ENCODE measurements at regions not wholly inside any gene's neighbourhood (a gene's known extent, or its start where the extent isn't known, plus 50 kb on each side); places are given as distances from the start of the nearest gene placed in this dataset.
"Not testable (repeated sequence)": the region's sequence is repeated elsewhere in the genome, so short reads cannot be mapped to it uniquely, and the experiment has no call there.

DNA sequence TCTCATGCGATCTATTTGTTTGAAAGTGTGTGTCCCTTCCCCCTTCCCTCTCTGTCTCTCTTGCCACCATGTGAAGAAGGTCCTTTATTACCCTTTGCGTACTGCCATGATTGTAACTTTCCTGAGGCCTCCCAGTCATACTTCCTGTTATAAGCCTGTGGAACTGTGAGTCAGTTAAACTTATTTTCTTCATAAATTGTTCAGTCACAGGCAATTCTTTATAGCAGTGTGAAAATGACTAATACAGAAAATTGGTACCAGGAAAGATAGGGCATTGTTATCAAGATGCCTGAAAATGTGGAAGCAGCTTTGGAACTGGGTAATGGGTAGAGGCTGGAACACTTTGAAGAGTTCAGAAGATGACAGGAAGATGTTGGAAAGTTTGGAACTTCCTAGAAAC is 743.7 kb upstream of the NECTIN3 start:
- no peak for DNase-seq (ENCODE audit: low read depth)

DNA sequence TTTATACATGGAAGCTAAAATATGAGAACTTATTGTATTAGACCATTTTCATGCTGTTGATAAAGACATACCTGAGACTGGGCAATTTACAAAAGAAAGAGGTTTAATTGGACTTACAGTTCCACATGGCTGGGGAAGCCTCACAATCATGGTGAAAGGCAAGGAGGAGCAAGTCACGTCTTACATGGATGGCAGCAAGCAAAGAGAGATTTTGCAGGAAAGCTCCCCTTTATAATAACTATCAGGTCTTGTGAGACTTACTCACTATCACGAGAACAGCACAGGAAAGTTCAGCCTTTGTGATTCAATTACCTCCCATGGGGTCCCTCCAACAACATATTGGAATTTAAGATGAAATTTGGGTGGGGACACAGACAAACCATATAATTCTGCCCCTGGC is 740.1 kb upstream of the NECTIN3 start:
- DNase-seq (ENCODE audit: low read depth), result not testable (repeated sequence)

DNA sequence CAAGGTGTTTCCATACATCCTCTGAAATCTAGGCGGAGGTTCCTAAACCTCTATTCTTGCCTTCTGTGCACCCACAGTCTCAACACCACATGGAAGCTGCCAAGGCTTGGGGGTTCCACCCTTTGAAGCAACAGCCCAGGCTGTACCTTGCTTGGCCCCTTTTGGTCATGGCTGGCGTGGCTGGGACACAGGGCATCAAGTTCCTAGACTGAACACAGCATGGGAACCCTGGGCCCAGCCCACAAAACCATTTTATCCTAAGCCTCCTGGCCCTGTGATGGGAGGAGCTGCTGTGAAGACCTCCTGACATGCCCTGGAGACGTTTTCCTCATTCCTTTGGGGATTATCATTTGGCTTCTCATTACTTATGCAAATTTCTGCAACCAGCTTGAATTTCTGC is 739.0 kb upstream of the NECTIN3 start:
- no peak for DNase-seq (ENCODE audit: low read depth)

DNA sequence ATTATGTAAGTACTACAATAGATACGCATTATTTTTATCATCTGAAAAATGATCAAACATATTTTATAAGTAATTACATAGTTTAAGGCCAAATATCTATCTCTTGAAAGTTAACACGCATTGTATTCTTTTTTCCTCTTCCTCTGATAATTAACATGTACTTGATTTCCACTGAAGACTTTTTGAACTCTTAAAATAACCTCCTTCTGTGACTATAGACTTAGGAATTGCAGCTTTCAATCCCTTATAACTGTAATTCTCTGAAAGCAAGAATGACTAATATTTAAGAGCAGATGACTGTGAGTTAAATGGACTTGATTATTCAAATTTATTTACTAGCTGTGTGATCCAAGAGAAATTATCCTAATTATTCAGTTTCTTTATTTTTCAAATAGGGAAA is 730.6 kb upstream of the NECTIN3 start:
- DNase-seq (ENCODE audit: low read depth), result no peak

DNA sequence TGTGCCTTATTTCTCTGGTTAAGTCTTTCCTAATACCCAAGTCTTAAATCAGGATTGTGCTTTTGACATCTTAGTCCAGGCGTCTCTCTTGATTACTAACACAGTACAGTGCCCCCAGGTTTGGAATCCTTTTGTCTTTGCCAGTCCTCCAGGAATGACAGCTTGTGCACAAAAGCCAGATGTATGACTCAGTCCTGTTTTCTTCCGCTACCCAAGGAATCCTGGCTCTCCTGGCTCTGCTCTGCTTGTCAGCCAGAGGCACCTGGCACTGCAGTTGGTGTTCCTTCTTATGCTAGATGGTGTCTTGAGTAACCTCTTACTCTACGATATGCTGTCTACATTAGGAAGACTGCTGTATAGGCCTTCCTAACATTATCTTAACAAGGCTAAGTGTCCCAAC is 728.2 kb upstream of the NECTIN3 start:
- DNase-seq (ENCODE audit: low read depth), result no peak

DNA sequence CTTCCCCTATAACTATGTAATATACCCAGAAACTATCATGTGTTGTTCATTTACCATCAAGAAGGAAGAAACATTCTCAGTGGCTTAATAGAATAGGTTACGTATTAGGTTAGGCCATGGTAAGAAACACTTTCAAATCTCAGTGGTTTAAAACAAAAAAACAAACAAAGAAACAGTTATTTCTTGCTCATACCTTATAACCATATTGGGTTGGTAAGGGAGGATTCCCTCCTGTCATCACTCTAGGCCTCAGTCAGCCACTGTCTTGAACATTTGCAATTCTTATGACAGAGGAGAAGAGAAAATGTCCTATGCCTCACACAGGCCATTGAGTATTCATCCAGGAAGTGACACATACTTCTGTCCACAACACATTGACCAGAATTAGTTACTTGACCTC is 727.7 kb upstream of the NECTIN3 start:
- DNase-seq (ENCODE audit: low read depth), result no peak

DNA sequence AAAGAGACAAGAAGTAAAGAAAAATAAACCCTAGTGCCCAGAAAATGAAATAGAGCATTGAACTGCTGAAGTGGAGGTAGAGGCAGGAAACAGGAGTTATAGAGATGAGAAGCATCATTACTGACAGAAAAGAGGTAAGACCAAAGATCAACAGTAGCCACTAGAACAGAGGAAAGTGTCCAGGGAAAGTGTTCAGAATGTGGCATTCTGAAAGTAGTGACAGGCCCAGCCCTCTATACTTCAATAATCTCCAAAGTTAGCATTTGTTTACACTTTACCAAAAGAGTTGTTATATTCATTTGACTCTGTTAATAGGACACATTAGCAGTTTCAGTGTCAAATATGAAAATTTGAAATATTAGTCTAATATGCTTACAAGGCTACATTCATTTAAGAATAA is 727.1 kb upstream of the NECTIN3 start:
- DNase-seq (ENCODE audit: low read depth), result no peak

DNA sequence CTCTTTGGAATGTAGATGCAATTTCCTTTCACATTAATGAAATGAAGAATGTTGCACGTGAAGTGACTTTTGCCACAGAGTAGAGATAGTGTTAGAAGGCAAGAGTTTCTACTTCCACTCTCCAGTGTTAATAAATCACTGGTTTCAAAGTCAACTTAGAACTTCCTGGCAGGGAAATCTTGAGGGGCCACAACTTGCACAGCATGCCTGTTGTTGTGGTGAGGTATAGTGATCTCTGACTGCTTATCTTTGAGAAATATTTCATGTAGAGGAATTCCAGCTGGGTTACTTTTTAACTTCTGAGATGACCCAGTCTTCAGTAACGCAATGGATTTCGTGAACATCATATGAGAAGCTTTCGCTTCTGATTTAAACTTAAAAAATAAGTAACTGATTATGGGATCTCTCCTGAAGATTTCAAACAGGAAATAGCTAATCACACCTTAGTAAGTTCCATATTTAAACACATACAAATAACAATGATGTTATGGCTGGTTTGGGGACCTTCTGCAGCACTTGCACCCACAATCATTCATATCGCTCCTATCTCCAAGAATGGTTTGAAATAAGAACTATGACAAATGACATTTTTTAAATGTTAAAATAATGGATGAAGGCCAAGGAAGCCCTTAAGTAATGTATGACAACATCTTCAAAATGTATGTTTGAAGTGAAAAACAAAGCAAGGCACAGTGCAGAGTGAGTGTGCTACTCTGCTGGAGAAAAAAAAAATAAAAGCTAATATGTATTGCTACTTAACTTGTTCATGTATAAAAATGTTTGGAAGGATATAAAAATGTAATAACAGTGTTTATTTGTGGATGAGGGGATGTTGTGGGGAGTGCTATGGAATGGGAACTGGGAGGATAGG is 726.5 kb upstream of the NECTIN3 start:
- no peak for DNase-seq (ENCODE audit: low read depth)

DNA sequence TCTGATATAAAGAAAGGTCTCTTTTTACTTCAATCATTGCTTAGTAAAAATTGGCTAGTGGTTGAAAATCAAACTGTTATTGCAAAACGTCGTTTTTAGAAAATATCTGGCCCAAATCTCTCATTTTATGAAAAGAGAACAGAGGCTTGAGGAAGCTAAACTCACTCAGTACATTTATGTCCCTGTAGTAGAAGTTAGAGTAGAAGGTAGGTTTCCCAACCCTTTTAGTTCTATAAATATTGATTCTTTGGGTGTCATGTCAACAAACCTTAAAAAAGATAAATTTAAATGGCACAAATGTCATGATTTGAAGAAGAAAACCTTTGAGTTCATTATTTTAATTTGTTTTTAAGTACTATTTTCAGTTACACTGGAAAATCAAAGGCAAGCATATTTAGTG is 722.3 kb upstream of the NECTIN3 start:
- DNase-seq (ENCODE audit: low read depth), result no peak

DNA sequence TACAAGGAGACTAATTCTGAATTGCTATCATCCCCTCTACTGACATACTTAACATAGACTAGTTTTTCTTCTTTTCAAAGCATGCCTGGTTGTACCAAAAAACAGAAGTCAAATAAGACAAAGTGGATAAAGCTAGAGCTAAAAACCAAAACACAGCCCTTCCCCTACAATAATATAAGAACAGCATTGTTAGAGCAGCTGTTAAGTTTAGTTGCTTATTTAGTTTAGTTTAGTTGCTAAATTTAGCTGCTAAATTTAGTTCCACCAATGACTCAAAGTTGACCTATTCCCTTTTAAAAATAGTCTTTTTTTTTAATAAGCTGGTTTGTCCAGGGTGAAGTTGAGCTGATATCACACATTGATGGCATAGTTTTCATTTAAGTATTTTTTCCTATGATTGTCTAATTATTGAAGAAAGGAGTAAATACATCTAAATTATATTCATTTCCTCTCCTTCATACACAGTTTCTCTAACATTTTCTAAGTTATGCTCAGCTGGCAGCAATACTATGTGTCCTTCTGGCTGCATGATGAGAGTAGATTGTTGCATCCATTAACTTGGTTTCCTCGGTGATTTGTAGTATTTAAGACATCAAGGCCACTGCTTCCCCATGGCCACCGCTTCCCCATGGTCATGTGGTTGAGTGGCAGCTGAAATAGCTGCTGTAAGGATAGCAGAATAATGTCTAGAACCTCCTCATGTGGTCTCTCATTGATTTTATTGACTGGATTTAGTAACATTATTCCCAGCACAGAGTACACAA is 718.6 kb upstream of the NECTIN3 start:
- no peak for DNase-seq (ENCODE audit: low read depth)

DNA sequence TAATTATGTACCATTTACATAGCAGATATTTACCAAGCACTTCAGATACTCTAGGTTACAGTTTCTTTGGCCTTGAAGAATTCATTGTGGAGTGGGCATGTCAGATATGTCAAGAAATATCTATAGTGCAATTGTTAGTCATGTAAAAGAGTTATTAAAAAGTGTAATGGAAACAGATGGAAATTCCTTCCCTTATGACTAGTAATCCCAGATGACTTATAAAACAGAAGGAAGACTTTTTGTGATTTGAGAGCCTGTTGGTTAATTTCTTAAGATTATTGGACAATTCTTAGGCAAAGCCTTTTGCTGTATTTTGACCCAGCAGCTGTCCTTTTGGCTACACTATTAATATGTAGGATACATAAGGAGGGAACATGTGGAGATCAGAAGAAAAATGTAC is 708.9 kb upstream of the NECTIN3 start:
- DNase-seq (ENCODE audit: low read depth), result no peak

DNA sequence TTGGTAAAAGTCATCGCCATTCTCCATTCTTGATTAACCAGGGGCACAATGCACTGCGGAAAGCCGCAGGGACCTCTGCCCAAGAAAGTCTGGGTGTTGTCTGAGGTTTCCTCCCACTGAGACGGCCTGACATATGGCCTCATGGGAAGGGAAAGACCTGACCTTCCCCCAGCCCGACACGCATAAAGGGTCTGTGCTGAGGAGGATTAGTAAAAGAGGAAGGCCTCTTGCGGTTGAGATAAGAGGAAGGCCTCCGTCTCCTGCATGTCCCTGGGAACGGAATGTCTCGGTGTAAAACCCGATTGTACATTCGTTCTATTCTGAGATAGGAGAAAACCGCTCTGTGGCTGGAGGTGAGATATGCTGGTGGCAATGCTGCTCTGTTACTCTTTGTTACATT is 704.3 kb upstream of the NECTIN3 start:
- not testable (repeated sequence) for DNase-seq (ENCODE audit: low read depth)

DNA sequence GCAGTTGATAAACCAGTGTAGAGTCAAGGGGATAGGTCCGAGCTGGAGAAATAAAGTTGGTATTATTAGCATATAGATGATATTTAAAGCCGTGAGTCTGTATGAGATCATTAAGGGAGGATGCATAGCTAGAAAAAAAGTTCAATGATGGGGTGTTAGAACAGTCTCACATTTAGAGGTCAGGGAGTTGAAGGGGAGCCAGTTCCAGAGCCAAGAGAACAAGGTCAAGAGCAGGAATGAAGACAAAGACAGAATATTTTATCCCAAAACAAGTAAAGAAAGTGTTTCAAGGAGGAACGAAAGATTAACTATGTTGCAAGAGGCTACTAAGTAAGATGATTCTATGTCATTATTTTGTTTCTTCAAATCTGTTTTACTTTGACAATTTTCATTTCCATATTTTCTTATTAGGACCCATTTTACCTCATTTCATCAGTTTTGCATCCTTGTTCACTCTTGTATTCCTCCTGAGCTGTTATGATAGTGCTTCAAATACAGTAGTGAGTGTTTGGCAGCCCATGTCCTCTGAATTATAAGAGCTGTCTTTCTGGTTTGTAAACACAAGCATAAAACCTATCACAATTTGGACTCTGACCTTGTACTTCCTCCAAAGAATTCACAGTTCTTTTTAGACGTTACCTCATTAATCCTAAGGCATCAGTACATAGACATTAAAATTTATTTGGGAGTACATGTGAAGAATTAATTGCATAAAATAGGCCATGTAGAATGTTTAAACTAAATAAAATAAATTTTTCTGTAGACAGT is 695.7 kb upstream of the NECTIN3 start:
- no peak for DNase-seq (ENCODE audit: low read depth)

DNA sequence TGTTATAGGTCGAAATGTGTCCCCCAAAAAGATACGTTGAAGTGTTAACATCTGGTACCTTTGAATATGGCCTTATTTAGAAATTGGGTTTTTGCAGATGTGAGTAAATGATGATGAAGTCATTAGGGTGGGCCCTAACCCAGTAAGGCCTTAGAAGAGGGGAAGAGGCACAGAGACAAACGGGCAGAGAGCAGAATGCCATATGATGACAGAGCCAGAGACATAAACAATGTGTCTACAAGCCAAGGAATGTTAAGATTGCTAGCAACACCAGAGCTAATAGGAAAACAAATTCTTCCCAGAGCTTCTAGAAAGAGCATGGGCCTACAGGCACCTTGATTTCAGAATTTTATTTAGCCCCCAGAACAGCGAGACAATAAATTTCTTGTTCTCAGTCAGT is 693.1 kb upstream of the NECTIN3 start:
- DNase-seq (ENCODE audit: low read depth), result no peak

DNA sequence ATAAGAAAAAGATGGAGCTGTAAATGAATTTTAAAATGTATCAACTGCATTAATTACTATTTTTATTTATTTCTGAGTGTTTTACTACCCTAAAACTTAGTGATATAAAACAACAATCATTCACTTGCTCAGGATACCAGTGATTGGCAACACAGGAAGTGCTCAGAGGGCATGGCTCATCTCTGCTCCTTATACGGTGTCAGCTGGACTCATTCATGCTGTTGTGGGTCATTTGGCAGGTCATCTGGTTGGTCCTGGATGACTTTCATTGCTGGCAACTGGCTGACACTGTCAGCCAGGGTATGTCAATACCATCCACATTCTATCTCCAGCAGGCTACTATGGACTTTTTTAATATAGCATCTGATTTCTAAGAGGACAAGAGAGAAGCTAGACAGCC is 689.6 kb upstream of the NECTIN3 start:
- DNase-seq (ENCODE audit: low read depth), result no peak

DNA sequence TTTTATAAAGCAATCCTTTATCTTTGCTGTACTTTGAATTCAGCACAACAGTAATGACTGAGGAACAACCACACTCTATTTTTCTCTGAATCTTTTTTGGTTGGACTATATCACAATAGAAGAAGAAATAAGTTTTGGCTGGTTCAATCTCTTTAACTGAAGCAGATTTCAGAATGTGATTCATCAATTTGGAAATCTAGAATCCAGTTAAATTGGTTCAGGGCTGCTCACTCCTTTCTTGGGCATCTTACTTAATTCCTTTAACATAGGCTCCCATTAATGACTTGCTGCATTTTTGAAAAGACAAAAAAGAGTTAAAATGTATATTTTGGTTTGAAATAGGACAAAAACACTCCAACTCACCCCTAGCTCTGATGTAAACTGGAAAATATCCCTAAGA is 688.3 kb upstream of the NECTIN3 start:
- no peak for DNase-seq (ENCODE audit: low read depth)

DNA sequence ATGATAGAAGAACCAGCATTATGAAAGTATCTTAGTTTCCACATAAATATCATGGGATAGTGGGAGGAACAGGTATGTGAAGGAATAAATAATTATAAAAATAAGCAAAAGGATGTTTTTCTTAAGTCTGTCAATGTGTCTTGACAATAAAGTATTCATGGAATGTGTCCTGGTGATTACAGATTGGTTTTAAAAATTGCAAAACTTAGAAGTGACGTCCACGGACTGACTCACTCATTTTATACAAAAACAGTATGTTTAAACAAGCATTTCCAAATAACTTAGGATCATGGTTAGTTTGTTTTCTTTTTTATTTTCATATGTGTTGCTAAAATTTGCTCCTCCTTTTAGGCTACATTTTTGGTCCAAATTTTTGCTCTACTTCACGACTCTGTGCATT is 687.0 kb upstream of the NECTIN3 start:
- DNase-seq (ENCODE audit: low read depth), result no peak

DNA sequence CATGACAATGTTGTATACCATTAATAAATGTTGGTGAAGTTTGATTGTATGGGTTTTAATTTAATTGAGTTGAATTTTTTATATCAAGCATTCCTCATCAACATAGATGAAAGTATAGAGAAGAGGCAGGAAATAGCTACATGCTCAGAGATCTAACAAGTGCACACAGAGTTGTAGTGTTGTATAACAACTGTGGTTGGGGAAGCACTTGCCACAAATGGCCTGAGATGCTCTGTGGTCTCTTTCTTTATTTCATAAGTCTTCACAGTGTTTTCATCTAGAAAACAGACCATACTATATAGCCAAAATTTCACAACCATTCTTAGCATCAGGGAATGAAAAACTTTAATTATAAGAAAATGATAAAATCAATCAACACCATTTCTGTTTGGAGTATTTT is 682.6 kb upstream of the NECTIN3 start:
- DNase-seq (ENCODE audit: low read depth), result no peak

DNA sequence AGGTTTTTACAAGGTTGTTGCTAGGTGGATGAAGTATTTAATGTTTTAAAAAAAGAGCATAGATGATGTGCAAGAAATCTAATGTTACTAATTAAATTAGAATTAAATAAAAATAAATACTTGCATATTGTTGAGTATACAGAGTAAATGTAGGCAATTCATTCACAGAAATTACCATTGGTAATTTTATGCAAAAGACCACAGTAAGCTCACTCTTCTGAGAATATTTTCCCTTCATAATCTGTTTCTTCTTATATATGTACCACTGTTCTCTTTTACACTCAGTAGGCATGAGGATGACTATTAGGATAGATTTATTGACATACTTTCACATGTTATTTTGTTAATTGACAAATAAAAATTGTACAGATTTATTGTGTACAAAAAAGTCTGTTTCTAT is 681.2 kb upstream of the NECTIN3 start:
- DNase-seq (ENCODE audit: low read depth), result no peak

DNA sequence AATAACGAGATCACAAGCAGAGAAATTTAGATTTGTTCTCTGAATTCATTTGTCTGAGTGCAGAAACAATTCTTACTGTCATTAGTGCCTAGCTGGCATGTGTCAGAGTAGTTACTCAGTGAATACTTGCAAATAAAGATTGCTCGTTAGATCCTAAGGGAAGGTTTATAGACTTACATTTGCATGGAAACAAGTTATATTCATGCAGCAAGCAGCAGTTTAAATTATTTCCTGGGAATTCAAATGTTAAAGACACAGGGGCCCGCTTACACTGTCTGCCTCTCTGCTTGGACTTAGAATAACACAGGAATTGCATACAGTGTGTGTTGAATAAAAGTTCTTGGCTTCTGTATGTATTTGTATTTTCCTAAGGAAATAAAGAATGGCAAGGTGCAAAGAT is 680.6 kb upstream of the NECTIN3 start:
- no peak for DNase-seq (ENCODE audit: low read depth)

DNA sequence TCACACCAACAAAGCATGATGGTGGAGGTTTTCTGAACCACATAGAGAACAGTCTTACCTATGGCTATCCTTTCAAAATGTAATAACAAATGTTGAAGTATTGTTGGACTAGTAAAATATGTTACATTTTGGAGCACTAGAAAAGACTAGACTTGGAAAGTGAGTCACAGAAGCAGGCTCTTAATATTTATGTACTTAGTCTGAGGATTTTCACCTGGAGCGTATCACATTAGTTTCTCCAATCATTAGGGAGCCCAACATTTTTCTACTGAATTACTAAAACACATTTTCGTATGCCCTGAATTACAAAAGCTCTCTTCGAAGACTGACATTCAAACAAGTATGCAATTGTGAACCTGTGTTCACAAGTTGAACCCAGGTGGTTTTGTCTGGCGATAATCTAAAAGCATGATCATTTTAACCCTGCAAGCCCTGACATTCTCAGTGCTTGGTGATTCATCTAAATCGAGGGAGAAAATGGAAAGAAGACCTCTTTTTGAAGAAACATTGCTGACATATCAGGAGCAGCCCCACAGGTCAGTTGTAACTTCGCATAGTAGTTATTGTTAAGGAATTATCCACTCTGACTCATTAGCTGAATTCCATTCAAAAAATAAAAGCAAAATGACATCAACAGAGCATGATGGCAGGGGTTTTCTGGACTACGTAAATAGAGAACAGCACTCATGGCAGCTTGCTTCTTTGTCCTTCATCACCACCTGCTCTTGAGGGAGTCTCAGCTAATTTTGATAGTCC is 679.8 kb upstream of the NECTIN3 start:
- DNase-seq (ENCODE audit: low read depth), result no peak

DNA sequence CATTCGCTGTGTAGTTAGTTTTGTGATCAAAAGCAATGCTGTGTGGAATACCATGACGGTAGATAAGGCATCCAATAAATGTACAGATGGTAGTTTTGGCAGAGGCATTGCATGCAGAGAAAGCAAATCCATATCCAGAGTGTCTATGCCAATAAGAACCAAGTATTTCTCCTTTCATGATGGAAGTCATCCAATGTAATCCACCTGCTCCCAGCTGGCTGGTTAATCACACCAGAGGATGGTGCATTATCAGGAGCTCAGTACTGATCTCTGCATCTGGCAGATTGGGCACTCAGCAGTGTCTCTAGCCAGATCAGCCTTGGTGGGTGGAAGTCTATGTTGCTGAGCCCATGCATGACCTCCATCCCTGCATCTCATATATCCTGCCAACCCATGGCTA is 677.7 kb upstream of the NECTIN3 start:
- no peak for DNase-seq (ENCODE audit: low read depth)

Measured in stimulated activated CD8-positive, alpha-beta memory T cell treated with anti-CD3 and anti-CD28 coated beads, Interleukin-15, amount 100 ng/mL, for 1 hour (primary cell).